H1 (cell line): ENCODE measurements at regions not wholly inside any gene's neighbourhood (a gene's known extent, or its start where the extent isn't known, plus 50 kb on each side); places are given as distances from the start of the nearest gene placed in this dataset.

Experiments used
- CTBP2 ChIP-seq: IDR thresholded peaks from 2 replicates; pipeline ENCODE4 v1.7.0; 2011; ENCODE audit warnings: borderline replicate concordance, mild to moderate bottlenecking, moderate library complexity, mixed read lengths, low read length; ENCODE audit not compliant: insufficient read depth, insufficient read length
- JUN ChIP-seq: IDR thresholded peaks from 2 replicates; pipeline ENCODE4 v1.6.1; 2011; ENCODE audit warnings: low read depth, mild to moderate bottlenecking, improper control_type of control experiment, low read length
- RBBP5 ChIP-seq: IDR thresholded peaks from 2 replicates; pipeline ENCODE4 v1.7.1; 2012; ENCODE audit warnings: low read depth, mild to moderate bottlenecking, inconsistent platforms, low read length, moderate library complexity, borderline replicate concordance

GRCh38 chr6:113475392-113475791, 381.8 kb upstream of the MARCKS start (continued):
- TF ChIP-seq JUN (no peak), CTBP2 (no peak), RBBP5 (no peak)
